ENCODE measurements at regions not wholly inside any gene's neighbourhood (a gene's known extent, or its start where the extent isn't known, plus 50 kb on each side); places are given as distances from the start of the nearest gene placed in this dataset.
"Not testable (repeated sequence)": the region's sequence is repeated elsewhere in the genome, so short reads cannot be mapped to it uniquely, and the experiment has no call there.

DNA sequence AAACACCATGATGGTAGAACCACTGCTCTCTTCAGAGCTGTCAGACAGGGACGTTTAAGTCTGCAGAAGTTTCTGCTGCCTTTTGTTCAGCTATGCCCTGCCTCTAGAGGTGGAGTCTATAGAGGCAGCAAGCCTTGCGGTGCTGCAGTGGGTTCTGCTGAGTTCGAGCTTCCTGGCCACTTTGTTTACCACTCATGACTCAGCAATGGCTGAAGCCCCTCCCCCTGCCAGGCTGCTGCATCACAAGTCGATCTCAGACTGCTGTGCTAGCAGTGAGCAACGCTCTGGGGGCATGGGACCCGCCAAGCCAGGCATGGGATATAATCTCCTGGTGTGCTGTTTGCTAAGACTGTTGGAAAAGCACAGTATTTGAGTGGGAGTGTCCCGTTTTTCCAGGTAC, 229.5 kb upstream of the WDFY3 start:
- H3K36me3 ChIP-seq (ENCODE audit: control insufficient read depth, insufficient read depth, low read length); H3K4me3 ChIP-seq (ENCODE audit: low read depth, low read length); DNase-seq; H3K4me3 Mint-ChIP-seq; H3K27ac ChIP-seq (ENCODE audit: insufficient read depth, low read length, poor library complexity, severe bottlenecking); H3K4me1 Mint-ChIP-seq; H3K27me3 Mint-ChIP-seq; H3K36me3 Mint-ChIP-seq; H3K4me1 ChIP-seq (ENCODE audit: control insufficient read depth, insufficient read depth, low read length, poor library complexity, severe bottlenecking); H3K9me3 ChIP-seq (ENCODE audit: control insufficient read depth in 2 of 2, low read length in 2 of 2); ATAC-seq (ENCODE audit: low read depth in 2 of 2); H3K27ac Mint-ChIP-seq; H3K27me3 ChIP-seq (ENCODE audit: control insufficient read depth, insufficient read depth, low read length): not testable (repeated sequence)
- peaks cover 6 to 49% (median 13%) of the 10 kb centered on the region in 7 donors for H3K9me3 Mint-ChIP-seq

- Histone ChIP-seq H3K27ac (ENCODE audit: insufficient read depth, low read length, poor library complexity, severe bottlenecking) (no peak overlapping the region), H3K27me3 (ENCODE audit: control insufficient read depth, insufficient read depth, low read length) (no peaks in the 10 kb centered on the region), H3K36me3 (ENCODE audit: control insufficient read depth, insufficient read depth, low read length) (no peaks in the 10 kb centered on the region), H3K4me3 (ENCODE audit: low read depth, low read length) (no peak overlapping the region), H3K9me3 (ENCODE audit: control insufficient read depth in 2 of 2, low read length in 2 of 2) (no peaks in the 10 kb centered on the region), H3K4me1 (ENCODE audit: control insufficient read depth, insufficient read depth, low read length, poor library complexity, severe bottlenecking) (no peaks in the 10 kb centered on the region)
- ATAC-seq (ENCODE audit: low read depth in 2 of 2) = no peak
- Mint-ChIP-seq H3K27ac (no peak overlapping the region), H3K27me3 (no peaks in the 10 kb centered on the region), H3K4me3 (no peak overlapping the region), H3K9me3 (peaks cover 4 to 42% (median 14%) of the 10 kb centered on the region in 7 donors), H3K4me1 (peaks cover 0 to 4% (median 0%) of the 10 kb centered on the region in 4 donors), H3K36me3 (no peaks in the 10 kb centered on the region)
- no peak for DNase-seq
Measured at GRCh38 chr4:85200106-85200505, 233.6 kb upstream of the WDFY3 start.

DNA sequence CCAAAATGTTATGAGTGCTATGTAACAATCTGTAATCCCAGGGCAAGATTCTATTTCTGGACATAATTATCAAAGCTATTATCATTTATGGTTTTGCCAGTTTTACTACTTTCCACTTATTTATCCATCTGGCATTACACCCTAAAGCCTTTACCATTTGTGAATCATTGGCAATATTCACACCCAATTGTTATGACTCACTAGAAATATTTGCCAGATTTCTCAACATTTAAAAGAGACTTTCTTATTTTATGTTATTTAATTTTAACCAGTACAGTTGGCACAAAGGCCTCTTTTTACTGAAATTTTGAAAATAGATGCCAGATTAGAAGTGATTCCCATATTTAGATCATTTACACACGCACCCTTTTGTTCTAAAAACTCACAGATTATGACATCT, 242.7 kb upstream of the WDFY3 start:
- Mint-ChIP-seq H3K4me1 (no peaks in the 10 kb centered on the region), H3K27ac (no peak overlapping the region), H3K4me3 (no peak overlapping the region), H3K36me3 (no peaks in the 10 kb centered on the region), H3K9me3 (peaks cover 2 to 44% (median 7%) of the 10 kb centered on the region in 7 donors), H3K27me3 (no peaks in the 10 kb centered on the region)
- ATAC-seq (ENCODE audit: low read depth in 2 of 2) = no peak
- DNase-seq = no peak
- Histone ChIP-seq H3K4me1 (ENCODE audit: control insufficient read depth, insufficient read depth, low read length, poor library complexity, severe bottlenecking) (no peaks in the 10 kb centered on the region), H3K9me3 (ENCODE audit: control insufficient read depth in 2 of 2, low read length in 2 of 2) (peaks cover 0 to 3% of the 10 kb centered on the region in 2 experiments), H3K4me3 (ENCODE audit: low read depth, low read length) (no peak overlapping the region), H3K27me3 (ENCODE audit: control insufficient read depth, insufficient read depth, low read length) (no peaks in the 10 kb centered on the region), H3K36me3 (ENCODE audit: control insufficient read depth, insufficient read depth, low read length) (no peaks in the 10 kb centered on the region), H3K27ac (ENCODE audit: insufficient read depth, low read length, poor library complexity, severe bottlenecking) (no peak overlapping the region)

DNA sequence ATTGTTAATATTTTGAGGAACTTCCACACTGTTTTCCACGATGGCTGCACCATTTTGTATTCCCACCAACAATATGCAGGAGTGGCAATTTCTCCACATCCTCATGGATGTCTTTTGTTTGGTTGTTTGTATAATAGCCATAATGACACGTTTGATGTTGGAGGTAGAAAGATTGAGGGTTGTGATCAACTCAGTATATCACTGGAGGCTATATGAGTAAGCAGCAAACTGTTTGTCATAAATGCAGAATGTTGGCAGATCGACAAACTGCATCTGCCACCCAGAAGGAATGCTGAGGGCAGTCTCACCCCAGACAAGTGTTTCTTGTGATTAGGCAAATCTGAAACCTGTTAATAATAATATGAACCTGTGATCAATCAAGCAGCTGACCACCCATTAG, 243.9 kb upstream of the WDFY3 start:
- DNase-seq = no peak
- Histone ChIP-seq H3K27me3 (ENCODE audit: control insufficient read depth, insufficient read depth, low read length) (no peaks in the 10 kb centered on the region), H3K9me3 (ENCODE audit: control insufficient read depth in 2 of 2, low read length in 2 of 2) (peaks cover 0 to 3% of the 10 kb centered on the region in 2 experiments), H3K36me3 (ENCODE audit: control insufficient read depth, insufficient read depth, low read length) (no peaks in the 10 kb centered on the region), H3K27ac (ENCODE audit: insufficient read depth, low read length, poor library complexity, severe bottlenecking) (no peak overlapping the region), H3K4me1 (ENCODE audit: control insufficient read depth, insufficient read depth, low read length, poor library complexity, severe bottlenecking) (no peaks in the 10 kb centered on the region), H3K4me3 (ENCODE audit: low read depth, low read length) (no peak overlapping the region)
- no peaks in the 10 kb centered on the region for H3K36me3 Mint-ChIP-seq
- no peaks in the 10 kb centered on the region for H3K4me1 Mint-ChIP-seq
- no peak overlapping the region for H3K27ac Mint-ChIP-seq
- H3K4me3 Mint-ChIP-seq = no peak overlapping the region
- no peak for ATAC-seq (ENCODE audit: low read depth in 2 of 2)
- peaks cover 0 to 42% (median 5%) of the 10 kb centered on the region in 7 donors for H3K9me3 Mint-ChIP-seq
- H3K27me3 Mint-ChIP-seq = no peaks in the 10 kb centered on the region

GRCh38 chr4:85216571-85216970, 250.1 kb upstream of the WDFY3 start:
- H3K4me3 Mint-ChIP-seq; H3K36me3 ChIP-seq (ENCODE audit: control insufficient read depth, insufficient read depth, low read length); H3K27me3 ChIP-seq (ENCODE audit: control insufficient read depth, insufficient read depth, low read length); H3K27ac ChIP-seq (ENCODE audit: insufficient read depth, low read length, poor library complexity, severe bottlenecking); H3K4me1 ChIP-seq (ENCODE audit: control insufficient read depth, insufficient read depth, low read length, poor library complexity, severe bottlenecking); ATAC-seq (ENCODE audit: low read depth in 2 of 2); H3K27me3 Mint-ChIP-seq; H3K4me3 ChIP-seq (ENCODE audit: low read depth, low read length); H3K9me3 ChIP-seq (ENCODE audit: control insufficient read depth in 2 of 2, low read length in 2 of 2); DNase-seq; H3K4me1 Mint-ChIP-seq; H3K36me3 Mint-ChIP-seq: not testable (repeated sequence)
- Mint-ChIP-seq H3K9me3 (peaks cover 5 to 45% (median 15%) of the 10 kb centered on the region in 7 donors), H3K27ac (peak overlapping the region in 1 of 3 donors; percentile 91)

DNA sequence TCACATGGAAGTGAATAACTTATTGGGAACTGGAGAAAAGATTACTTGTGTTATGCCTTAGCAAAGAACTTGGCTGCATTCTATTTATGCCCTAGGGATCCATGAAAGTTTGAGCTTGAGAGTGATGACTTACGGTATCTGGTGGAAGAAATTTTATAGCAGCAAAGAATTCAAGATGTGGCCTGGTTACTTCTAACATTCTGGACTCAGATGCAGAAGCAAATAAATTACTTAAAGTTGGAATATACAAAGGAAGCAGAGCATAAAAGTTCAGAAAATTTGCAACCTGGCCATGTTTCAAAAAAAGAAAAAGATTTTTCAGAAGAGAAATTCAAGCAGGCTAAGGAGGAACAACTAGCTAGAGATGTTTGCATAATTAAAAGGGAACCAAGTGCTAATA, 252.3 kb upstream of the WDFY3 start:
- H3K27me3 ChIP-seq (ENCODE audit: control insufficient read depth, insufficient read depth, low read length) = no peaks in the 10 kb centered on the region
- H3K36me3 Mint-ChIP-seq = no peaks in the 10 kb centered on the region
- no peak for ATAC-seq (ENCODE audit: low read depth in 2 of 2)
- H3K36me3 ChIP-seq (ENCODE audit: control insufficient read depth, insufficient read depth, low read length) = no peaks in the 10 kb centered on the region
- no peaks in the 10 kb centered on the region for H3K4me1 Mint-ChIP-seq
- no peak overlapping the region for H3K4me3 Mint-ChIP-seq
- no peaks in the 10 kb centered on the region for H3K4me1 ChIP-seq (ENCODE audit: control insufficient read depth, insufficient read depth, low read length, poor library complexity, severe bottlenecking)
- no peak overlapping the region for H3K27ac Mint-ChIP-seq
- DNase-seq = no peak
- peaks cover 2 to 9% of the 10 kb centered on the region in 2 experiments for H3K9me3 ChIP-seq (ENCODE audit: control insufficient read depth in 2 of 2, low read length in 2 of 2)
- H3K9me3 Mint-ChIP-seq = peaks cover 5 to 31% (median 18%) of the 10 kb centered on the region in 7 donors
- H3K27me3 Mint-ChIP-seq = no peaks in the 10 kb centered on the region
- no peak overlapping the region for H3K27ac ChIP-seq (ENCODE audit: insufficient read depth, low read length, poor library complexity, severe bottlenecking)
- H3K4me3 ChIP-seq (ENCODE audit: low read depth, low read length) = no peak overlapping the region

DNA sequence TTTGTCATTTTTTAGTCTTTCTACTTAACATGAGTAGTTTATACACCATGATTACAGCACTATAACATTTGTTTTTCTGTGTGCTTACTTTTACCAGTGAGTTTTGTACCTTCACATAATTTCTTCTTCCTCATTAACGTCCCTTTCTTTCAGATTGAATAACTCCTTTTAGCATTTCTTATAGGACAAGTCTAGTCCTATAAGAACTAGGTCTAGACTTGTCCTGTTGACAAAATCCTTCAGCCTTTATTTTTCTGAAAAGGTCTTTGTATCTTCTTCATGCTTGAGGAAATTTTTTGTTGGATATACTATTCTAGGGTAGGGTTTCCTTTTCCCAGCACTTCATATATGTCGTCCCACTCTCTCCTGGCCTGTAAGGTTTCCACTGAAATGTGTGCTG, 253.3 kb upstream of the ARHGAP24 start:
- no peak for ATAC-seq (ENCODE audit: low read depth in 2 of 2)
- peak overlapping the region in 1 of 4 donors; percentile 55 for H3K4me3 Mint-ChIP-seq
- Histone ChIP-seq H3K4me3 (ENCODE audit: low read depth, low read length) (no peak overlapping the region), H3K9me3 (ENCODE audit: control insufficient read depth in 2 of 2, low read length in 2 of 2) (peaks cover 2 to 6% of the 10 kb centered on the region in 2 experiments), H3K27ac (ENCODE audit: insufficient read depth, low read length, poor library complexity, severe bottlenecking) (no peak overlapping the region), H3K27me3 (ENCODE audit: control insufficient read depth, insufficient read depth, low read length) (no peaks in the 10 kb centered on the region), H3K4me1 (ENCODE audit: control insufficient read depth, insufficient read depth, low read length, poor library complexity, severe bottlenecking) (no peaks in the 10 kb centered on the region), H3K36me3 (ENCODE audit: control insufficient read depth, insufficient read depth, low read length) (no peaks in the 10 kb centered on the region)
- no peak for DNase-seq
- H3K27ac Mint-ChIP-seq = no peak overlapping the region
- peaks cover 8 to 24% (median 19%) of the 10 kb centered on the region in 7 donors for H3K9me3 Mint-ChIP-seq
- H3K4me1 Mint-ChIP-seq = no peaks in the 10 kb centered on the region
- no peaks in the 10 kb centered on the region for H3K36me3 Mint-ChIP-seq
- H3K27me3 Mint-ChIP-seq = no peaks in the 10 kb centered on the region

DNA sequence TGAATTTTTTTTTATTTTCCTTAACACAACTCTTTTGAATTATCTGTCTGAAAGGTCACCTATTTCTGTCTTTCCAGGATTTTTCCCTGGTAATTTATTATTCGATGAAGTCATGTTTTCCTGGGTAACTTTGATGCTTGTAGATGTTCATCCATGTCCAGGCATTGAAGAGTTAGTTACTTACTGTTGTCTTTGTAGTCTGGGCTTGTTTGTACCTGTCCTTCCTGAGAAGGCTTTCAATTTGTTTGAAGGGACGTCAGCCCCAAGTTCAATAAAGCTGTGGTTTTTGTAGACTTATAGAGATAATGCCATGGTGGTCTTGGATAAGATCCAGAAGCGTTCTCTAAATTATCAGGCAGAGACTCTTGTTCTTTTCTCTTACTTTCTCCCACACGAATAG, 252.4 kb upstream of the ARHGAP24 start:
- no peak overlapping the region for H3K4me3 Mint-ChIP-seq
- Histone ChIP-seq H3K4me1 (ENCODE audit: control insufficient read depth, insufficient read depth, low read length, poor library complexity, severe bottlenecking) (no peaks in the 10 kb centered on the region), H3K9me3 (ENCODE audit: control insufficient read depth in 2 of 2, low read length in 2 of 2) (peaks cover 2 to 6% of the 10 kb centered on the region in 2 experiments), H3K27me3 (ENCODE audit: control insufficient read depth, insufficient read depth, low read length) (no peaks in the 10 kb centered on the region), H3K27ac (ENCODE audit: insufficient read depth, low read length, poor library complexity, severe bottlenecking) (no peak overlapping the region), H3K4me3 (ENCODE audit: low read depth, low read length) (no peak overlapping the region), H3K36me3 (ENCODE audit: control insufficient read depth, insufficient read depth, low read length) (no peaks in the 10 kb centered on the region)
- ATAC-seq (ENCODE audit: low read depth in 2 of 2) = no peak
- no peaks in the 10 kb centered on the region for H3K36me3 Mint-ChIP-seq
- no peak for DNase-seq
- H3K27ac Mint-ChIP-seq = no peak overlapping the region
- peaks cover 8 to 22% (median 16%) of the 10 kb centered on the region in 7 donors for H3K9me3 Mint-ChIP-seq
- no peaks in the 10 kb centered on the region for H3K4me1 Mint-ChIP-seq
- no peaks in the 10 kb centered on the region for H3K27me3 Mint-ChIP-seq

Data from CD4-positive, CD25-positive, alpha-beta regulatory T cell (primary cell).